GM12872 (cell line): ENCODE measurements at regions not wholly inside any gene's neighbourhood (a gene's known extent, or its start where the extent isn't known, plus 50 kb on each side); places are given as distances from the start of the nearest gene placed in this dataset.
A peak's percentile ranks its signal among the peaks of the same experiment; 100 is the strongest.

Source experiments
- CTCF ChIP-seq: IDR thresholded peaks from 3 replicates; pipeline ENCODE4 v1.5.1; 2011; ENCODE audit warnings: low read depth, mild to moderate bottlenecking, low read length, moderate library complexity; ENCODE audit not compliant: insufficient read depth

- TF ChIP-seq CTCF, result no peak
Measured at GRCh38 chr6:84424956-84425355, 197.5 kb upstream of the CEP162 start.

- TF ChIP-seq CTCF, result peak; percentile 70
Measured at GRCh38 chr6:84422380-84422968, 195.0 kb upstream of the CEP162 start.

- no peak for TF ChIP-seq CTCF
Measured at GRCh38 chr6:84421031-84421430, 193.6 kb upstream of the CEP162 start.

- TF ChIP-seq CTCF, result no peak
Measured at GRCh38 chr6:84417260-84417659, 189.8 kb upstream of the CEP162 start.

- no peak for TF ChIP-seq CTCF
Measured at GRCh38 chr6:84416043-84416657, 188.7 kb upstream of the CEP162 start.

GRCh38 chr6:84415517-84415916 is 188.1 kb upstream of the CEP162 start:
- TF ChIP-seq CTCF, result no peak

GRCh38 chr6:84415068-84415467 is 187.6 kb upstream of the CEP162 start:
- no peak for TF ChIP-seq CTCF
